Thoracic aorta (tissue), 2 donors: ENCODE measurements at regions not wholly inside any gene's neighbourhood (a gene's known extent, or its start where the extent isn't known, plus 50 kb on each side); places are given as distances from the start of the nearest gene placed in this dataset.

Experiments
- ATAC-seq: fragments of 150-250 bp; one replicate; pipeline ENCODE4 v1.8.0; 2017; ENCODE audit warnings: low read depth; ENCODE audit not compliant: insufficient number of reproducible peaks, low FRiP score
- DNase-seq: peaks from one replicate; pipeline ENCODE4 v3.0.0-alpha.2; 2020; ENCODE audit warnings: low spot score
- H3K27ac ChIP-seq, 2 donors: fragments of 200-600 bp; sonication (generic); 1 replicate in 1 of 2; 2 replicates in 1 of 2; pipeline ENCODE4 v1.5.1; 2016; ENCODE audit warnings: mild to moderate bottlenecking in 2 of 2, moderate library complexity in 2 of 2
- H3K27me3 ChIP-seq: fragments of 200-600 bp; sonication (generic); replicated peaks from 2 replicates; pipeline ENCODE4 v1.6.0; 2016; ENCODE audit warnings: mild to moderate bottlenecking; ENCODE audit not compliant: insufficient read depth
- H3K36me3 ChIP-seq: fragments of 200-600 bp; sonication (generic); one replicate; pipeline ENCODE4 v1.5.1; 2016
- H3K4me1 ChIP-seq, 2 donors: fragments of 200-600 bp; sonication (generic); 1 replicate in 1 of 2; 2 replicates in 1 of 2; pipeline versions ENCODE4 v1.5.1 to v1.6.0; 2016; ENCODE audit warnings: low read depth in 2 of 2, mild to moderate bottlenecking in 1 of 2; ENCODE audit not compliant: control insufficient read depth in 1 of 2
- H3K4me3 ChIP-seq: fragments of 200-600 bp; sonication (generic); 2 replicates; pipeline ENCODE4 v1.5.1; 2016; ENCODE audit warnings: mild to moderate bottlenecking
- H3K9me3 ChIP-seq: fragments of 200-600 bp; sonication (generic); 2 replicates; pipeline ENCODE4 v1.5.1; 2016
- TF ChIP-seq, protein P1 (sequence below): fragments of 200-600 bp; sonication (generic); IDR thresholded peaks from one replicate; pipeline ENCODE4 v1.5.1; 2019; ENCODE audit warnings: antibody characterized with exemption

DNA sequence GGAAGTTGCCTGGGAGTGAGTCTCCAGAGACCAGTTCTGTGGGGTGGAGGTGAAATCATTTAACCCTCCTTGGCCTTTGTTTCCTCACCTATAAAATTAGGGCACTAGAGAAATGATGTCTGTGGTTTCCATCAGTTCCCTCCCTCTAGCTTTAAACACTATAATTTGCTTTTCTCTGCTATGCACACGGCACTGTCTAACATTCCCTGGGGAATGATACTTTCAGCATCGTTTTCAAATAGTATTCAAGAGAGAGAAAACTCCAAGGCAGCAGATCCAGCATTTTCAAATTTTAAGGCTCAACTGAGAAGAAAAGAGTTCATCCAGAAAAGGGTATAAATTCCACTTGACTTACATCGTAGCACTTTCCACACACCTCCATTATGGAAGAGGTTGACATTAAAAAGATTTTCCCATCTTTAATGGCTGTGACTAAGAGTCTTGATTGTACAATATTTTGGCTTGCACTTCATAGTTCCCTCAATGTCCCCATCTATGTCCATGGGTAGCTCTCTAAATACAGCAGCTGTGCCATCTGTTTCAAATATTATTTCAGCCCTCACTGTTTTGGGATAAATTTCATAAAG, 137.7 kb upstream of the ZPLD1 start:
- H3K9me3 ChIP-seq, result no peaks in the 10 kb centered on the region
- no peak for DNase-seq
- H3K36me3 ChIP-seq, result no peaks in the 10 kb centered on the region
- no peak for ATAC-seq
- H3K4me1 ChIP-seq, result no peaks in the 10 kb centered on the region
- no peak overlapping the region for H3K4me3 ChIP-seq
- H3K27me3 ChIP-seq, result no peaks in the 10 kb centered on the region
- H3K27ac ChIP-seq, result no peak overlapping the region
- TF ChIP-seq, protein P1, sequence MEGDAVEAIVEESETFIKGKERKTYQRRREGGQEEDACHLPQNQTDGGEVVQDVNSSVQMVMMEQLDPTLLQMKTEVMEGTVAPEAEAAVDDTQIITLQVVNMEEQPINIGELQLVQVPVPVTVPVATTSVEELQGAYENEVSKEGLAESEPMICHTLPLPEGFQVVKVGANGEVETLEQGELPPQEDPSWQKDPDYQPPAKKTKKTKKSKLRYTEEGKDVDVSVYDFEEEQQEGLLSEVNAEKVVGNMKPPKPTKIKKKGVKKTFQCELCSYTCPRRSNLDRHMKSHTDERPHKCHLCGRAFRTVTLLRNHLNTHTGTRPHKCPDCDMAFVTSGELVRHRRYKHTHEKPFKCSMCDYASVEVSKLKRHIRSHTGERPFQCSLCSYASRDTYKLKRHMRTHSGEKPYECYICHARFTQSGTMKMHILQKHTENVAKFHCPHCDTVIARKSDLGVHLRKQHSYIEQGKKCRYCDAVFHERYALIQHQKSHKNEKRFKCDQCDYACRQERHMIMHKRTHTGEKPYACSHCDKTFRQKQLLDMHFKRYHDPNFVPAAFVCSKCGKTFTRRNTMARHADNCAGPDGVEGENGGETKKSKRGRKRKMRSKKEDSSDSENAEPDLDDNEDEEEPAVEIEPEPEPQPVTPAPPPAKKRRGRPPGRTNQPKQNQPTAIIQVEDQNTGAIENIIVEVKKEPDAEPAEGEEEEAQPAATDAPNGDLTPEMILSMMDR, result no peak

DNA sequence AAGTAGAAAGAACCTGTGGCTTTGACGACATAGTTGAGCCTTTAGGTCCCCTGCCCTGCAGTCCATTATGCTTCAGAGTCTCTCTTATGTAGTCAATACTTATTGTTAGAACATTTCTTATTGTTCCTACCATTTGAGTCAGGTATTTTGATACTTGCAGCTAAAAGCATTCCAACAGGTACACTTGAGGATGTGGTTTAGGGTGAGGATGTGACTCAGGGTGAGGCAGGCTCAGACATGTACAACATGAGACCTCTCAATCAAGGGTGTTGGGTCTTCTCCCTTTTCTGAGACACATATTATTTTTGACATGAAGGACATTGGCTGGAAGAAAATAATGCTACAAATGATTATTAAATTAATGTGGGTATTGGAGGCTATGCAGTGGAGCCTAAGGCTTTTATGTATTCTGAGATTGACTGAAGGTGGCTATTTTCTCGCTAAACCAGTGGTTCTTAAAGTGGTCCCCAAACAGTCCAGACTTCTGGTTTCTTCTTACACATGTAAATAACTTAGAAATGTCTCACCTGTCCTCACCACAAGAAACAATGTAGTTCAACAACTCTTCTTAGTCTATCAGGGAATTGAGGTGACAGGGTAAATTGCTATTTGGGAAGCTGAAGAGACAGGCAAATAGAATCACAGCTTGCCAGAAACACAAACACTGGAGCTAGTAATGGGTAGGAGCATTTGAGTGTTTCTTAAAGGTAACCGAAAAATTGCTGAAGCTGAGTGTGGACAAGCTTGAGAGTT, 135.5 kb upstream of the ZPLD1 start:
- DNase-seq (no peak), ATAC-seq (no peak)
- no peak overlapping the region for H3K4me3 ChIP-seq
- H3K4me1 ChIP-seq, result no peaks in the 10 kb centered on the region
- H3K9me3 ChIP-seq, result no peaks in the 10 kb centered on the region
- no peaks in the 10 kb centered on the region for H3K27me3 ChIP-seq
- H3K27ac ChIP-seq, result no peak overlapping the region
- no peaks in the 10 kb centered on the region for H3K36me3 ChIP-seq
- TF ChIP-seq, protein P1, result no peak

DNA sequence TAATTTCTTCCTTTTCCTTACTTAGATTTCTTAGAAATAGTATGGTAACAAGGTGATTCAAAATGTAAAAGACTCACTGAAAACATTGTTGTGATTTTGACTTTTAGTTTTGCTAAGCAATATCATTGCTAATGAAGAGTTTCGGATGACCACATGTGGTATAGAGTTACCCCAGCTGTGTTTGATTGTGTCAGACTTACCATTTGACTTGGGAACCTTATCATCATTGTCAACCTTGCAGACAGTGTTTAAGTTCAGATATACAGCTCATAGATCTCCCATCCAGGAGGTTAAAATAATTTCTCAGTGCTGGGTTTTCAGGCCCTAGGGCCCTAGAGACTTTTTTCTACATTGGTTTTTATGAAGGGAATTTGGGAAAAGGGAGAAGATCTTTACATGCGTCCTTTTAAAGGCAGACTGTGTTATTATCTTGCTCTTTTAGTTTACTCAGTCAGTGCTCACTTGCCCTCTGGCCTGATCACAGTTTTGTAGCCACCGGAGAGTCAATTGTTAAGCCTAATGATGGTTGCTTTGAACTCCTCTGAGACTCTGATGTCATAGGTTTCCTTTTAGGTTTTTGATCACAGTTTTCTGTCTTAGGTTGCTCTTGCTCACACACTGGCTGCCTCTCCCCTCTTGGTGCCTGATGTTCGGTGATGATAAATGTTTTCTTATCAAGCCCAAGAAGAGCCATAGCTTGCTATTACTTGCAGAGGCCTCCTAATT, 133.5 kb upstream of the ZPLD1 start:
- DNase-seq (no peak), ATAC-seq (no peak)
- Histone ChIP-seq H3K4me1 (no peaks in the 10 kb centered on the region), H3K27ac (no peak overlapping the region), H3K27me3 (no peaks in the 10 kb centered on the region), H3K36me3 (no peaks in the 10 kb centered on the region), H3K9me3 (no peaks in the 10 kb centered on the region), H3K4me3 (no peak overlapping the region)
- TF ChIP-seq, protein P1, result no peak

DNA sequence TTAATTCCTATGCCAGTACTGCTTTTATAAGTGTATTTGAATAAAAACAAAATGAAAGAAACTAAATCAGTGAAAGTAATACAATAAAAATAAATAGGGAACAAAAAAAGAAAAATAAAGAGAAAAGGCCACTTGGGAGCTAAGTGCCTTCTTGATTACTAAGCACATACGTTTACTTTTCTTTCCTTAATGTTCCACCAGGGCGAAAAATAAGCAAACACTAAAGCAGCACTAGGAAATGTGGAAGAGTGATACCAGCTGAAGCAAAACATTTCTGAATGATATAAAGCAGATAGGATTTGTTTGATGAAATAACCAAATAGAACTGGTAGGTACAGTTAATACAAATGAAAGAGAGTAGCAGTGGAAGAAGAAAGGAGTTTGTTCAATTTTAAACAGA, 132.8 kb upstream of the ZPLD1 start:
- TF ChIP-seq, protein P1, result no peak

DNA sequence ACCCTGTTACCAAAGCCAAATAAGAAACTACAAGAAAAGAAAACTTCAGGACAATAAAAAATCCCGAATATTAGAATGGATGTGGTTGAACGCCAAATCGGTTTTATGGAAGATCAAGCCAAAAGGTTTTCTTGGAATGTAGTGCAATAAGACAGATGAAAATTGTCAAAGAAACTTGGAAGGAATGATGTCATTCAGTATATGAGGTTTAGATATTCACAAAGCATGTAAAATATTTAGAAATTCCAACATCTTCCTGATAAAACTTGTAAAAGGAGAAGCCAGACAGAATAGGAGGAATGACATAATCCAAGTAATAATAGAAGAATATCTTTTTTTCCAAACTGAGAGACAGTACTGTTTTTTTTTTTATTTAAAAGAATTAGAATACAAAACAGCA, 130.3 kb upstream of the ZPLD1 start:
- H3K27ac ChIP-seq, result no peak overlapping the region
- H3K4me3 ChIP-seq, result no peak overlapping the region
- TF ChIP-seq, protein P1, result no peak
- no peak for DNase-seq
- no peak for ATAC-seq
- H3K9me3 ChIP-seq, result no peaks in the 10 kb centered on the region
- no peaks in the 10 kb centered on the region for H3K27me3 ChIP-seq
- H3K36me3 ChIP-seq, result no peaks in the 10 kb centered on the region
- no peaks in the 10 kb centered on the region for H3K4me1 ChIP-seq

More for the DNA sequence above, 132.8 kb upstream of the ZPLD1 start:
- no peak for ATAC-seq
- no peaks in the 10 kb centered on the region for H3K9me3 ChIP-seq
- no peaks in the 10 kb centered on the region for H3K27me3 ChIP-seq
- H3K36me3 ChIP-seq, result no peaks in the 10 kb centered on the region
- DNase-seq, result no peak
- no peaks in the 10 kb centered on the region for H3K4me1 ChIP-seq
- no peak overlapping the region for H3K27ac ChIP-seq
- no peak overlapping the region for H3K4me3 ChIP-seq
